Memory B cell (primary cell): ENCODE measurements at regions not wholly inside any gene's neighbourhood (a gene's known extent, or its start where the extent isn't known, plus 50 kb on each side); places are given as distances from the start of the nearest gene placed in this dataset.

Experiments used
- ATAC-seq: fragments of 150-1000 bp; cut with Tn5 transposase; 2 replicates; pipeline ENCODE4 v1.10.0; 2021; ENCODE audit warnings: low read depth, mild to moderate bottlenecking, moderate library complexity
- DNase-seq, 2 donors: peaks; one replicate each; pipeline ENCODE4 v3.0.0; 2022; ENCODE audit warnings: low spot score in 2 of 2
- H3K27ac Mint-ChIP-seq: one replicate; pipeline ENCODE4 v1.8.0; 2022; ENCODE audit warnings: mild to moderate bottlenecking, moderate library complexity, mixed read lengths
- H3K27me3 Mint-ChIP-seq: one replicate; pipeline ENCODE4 v1.8.0; 2022; ENCODE audit warnings: mixed read lengths
- H3K36me3 Mint-ChIP-seq: one replicate; pipeline ENCODE4 v1.8.0; 2022; ENCODE audit warnings: mild to moderate bottlenecking, mixed read lengths
- H3K4me1 Mint-ChIP-seq: one replicate; pipeline ENCODE4 v1.8.0; 2022; ENCODE audit warnings: mixed read lengths
- H3K4me3 Mint-ChIP-seq: one replicate; pipeline ENCODE4 v1.8.0; 2022; ENCODE audit warnings: mild to moderate bottlenecking, moderate library complexity, mixed read lengths
- H3K9me3 Mint-ChIP-seq: one replicate; pipeline ENCODE4 v1.8.0; 2022; ENCODE audit warnings: mixed read lengths

DNA sequence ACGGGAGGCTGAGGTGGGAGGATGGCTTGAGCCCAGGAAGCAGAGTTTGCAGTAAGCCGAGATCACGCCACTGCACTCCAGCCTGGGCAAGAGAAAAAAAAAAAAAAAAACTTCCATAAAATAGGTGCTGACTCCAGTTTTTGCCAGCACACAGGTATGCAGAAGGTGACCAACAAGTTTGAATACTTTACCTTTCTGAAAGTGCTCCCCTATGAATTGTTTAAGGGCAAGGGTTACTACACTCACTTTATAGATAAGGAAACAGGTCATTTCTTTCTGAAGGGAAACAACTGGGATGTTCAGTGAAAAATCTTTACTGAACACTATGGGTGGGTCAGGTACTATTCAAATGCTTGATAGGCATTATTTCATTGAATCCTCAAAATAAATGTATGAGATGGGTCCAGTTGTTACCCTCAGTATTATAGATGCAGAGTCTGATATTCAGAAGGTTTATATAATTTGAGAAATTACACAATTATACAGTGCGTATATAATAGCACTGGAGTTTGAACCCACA lies 538.5 kb downstream of the INSC start:
- no peaks in the 10 kb centered on the region for H3K36me3 Mint-ChIP-seq
- no peak for DNase-seq
- H3K4me1 Mint-ChIP-seq = no peaks in the 10 kb centered on the region
- H3K4me3 Mint-ChIP-seq = no peak overlapping the region
- peaks cover 2% of the 10 kb centered on the region for H3K9me3 Mint-ChIP-seq
- no peak for ATAC-seq
- peaks cover 12% of the 10 kb centered on the region for H3K27me3 Mint-ChIP-seq
- H3K27ac Mint-ChIP-seq = no peak overlapping the region

DNA sequence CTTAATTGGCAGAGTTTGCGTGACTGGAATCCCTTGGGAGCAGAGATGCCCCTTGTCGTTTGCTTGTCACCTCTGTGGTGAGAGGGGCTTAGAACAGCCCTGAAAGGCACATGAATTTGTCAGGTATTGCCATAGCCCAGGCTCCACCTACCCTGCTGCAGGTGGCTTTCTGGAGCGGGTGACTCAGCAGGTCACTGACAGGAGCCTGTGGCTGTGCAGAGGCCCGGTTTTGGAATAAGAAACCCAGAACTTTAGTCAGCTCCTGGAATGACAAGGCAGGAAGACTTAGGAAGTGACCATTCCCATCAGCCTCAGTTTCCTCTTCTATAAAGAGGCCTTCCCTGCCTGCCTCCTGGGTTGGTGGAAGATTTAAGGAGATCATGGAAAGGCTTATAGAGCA lies 539.7 kb downstream of the INSC start:
- no peak for DNase-seq
- Mint-ChIP-seq H3K9me3 (no peaks in the 10 kb centered on the region), H3K36me3 (no peaks in the 10 kb centered on the region), H3K4me3 (no peak overlapping the region), H3K27ac (no peak overlapping the region), H3K27me3 (peaks cover 8% of the 10 kb centered on the region), H3K4me1 (no peaks in the 10 kb centered on the region)
- ATAC-seq = no peak

DNA sequence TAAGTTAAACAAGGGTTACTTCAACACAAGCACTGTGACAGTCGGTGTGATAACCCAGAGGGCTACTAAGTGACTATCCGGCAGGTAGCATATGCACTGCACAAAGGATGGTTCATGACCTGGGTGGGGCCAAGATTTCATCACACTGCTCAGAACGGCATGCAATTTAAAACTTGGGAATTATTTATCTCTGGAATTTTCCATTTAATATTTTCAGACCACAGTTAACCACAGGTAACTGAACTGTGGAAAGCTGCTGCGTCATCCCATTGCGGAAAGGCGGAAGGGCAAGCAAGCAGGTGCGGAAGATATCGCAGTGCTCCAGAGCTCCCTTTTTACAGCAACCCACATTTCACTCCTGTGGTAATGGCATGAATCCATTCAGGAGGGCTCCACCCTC lies 540.8 kb downstream of the INSC start:
- Mint-ChIP-seq H3K27ac (no peak overlapping the region), H3K4me1 (no peaks in the 10 kb centered on the region), H3K36me3 (no peaks in the 10 kb centered on the region), H3K9me3 (no peaks in the 10 kb centered on the region), H3K4me3 (no peak overlapping the region), H3K27me3 (peaks cover 8% of the 10 kb centered on the region)
- DNase-seq (no peak), ATAC-seq (no peak)

DNA sequence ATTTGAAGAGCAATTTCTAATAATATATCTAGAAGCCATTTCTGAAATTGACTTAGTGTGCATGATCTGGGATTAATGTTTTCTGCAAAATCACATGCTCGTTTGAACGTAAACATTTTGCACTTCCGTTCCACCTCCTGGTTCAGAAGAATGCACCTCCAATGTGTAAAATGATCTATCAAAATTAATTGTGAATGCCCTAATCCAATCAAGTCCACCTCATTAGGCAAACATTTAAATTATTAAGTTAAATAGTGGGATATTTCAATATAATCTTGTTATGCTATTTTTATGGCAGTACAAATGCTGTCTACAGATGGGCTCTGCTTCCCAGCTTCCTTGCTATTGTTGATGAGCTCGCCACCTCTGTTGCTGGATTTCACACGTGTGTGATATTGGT lies 542.5 kb downstream of the INSC start:
- DNase-seq = no peak
- peaks cover 4% of the 10 kb centered on the region for H3K27me3 Mint-ChIP-seq
- H3K4me1 Mint-ChIP-seq = no peaks in the 10 kb centered on the region
- no peak overlapping the region for H3K27ac Mint-ChIP-seq
- ATAC-seq = no peak
- no peaks in the 10 kb centered on the region for H3K9me3 Mint-ChIP-seq
- no peaks in the 10 kb centered on the region for H3K36me3 Mint-ChIP-seq
- no peak overlapping the region for H3K4me3 Mint-ChIP-seq

DNA sequence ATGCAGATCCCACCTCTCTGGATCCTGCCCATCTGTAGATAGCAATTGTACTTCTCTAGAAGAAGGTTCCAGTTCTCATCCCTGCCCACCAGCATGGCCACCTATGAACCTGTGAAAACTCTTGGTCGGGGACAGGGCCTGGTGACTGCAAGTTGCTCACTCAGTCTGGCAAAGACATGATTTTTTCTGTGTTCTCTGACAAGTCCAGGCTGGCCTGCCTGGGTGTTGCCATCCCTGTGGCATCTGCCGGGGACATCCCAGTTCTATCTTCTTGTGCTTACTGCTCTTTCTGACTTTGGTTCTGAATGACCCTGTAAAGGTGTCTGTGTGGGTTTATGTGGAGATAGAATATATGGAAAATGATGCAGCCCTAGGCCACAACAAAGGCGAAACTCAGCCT lies 545.8 kb downstream of the INSC start:
- Mint-ChIP-seq H3K9me3 (no peaks in the 10 kb centered on the region), H3K4me3 (no peak overlapping the region), H3K27me3 (peaks cover 7% of the 10 kb centered on the region), H3K36me3 (no peaks in the 10 kb centered on the region), H3K4me1 (no peaks in the 10 kb centered on the region), H3K27ac (no peak overlapping the region)
- DNase-seq = no peak
- no peak for ATAC-seq

DNA sequence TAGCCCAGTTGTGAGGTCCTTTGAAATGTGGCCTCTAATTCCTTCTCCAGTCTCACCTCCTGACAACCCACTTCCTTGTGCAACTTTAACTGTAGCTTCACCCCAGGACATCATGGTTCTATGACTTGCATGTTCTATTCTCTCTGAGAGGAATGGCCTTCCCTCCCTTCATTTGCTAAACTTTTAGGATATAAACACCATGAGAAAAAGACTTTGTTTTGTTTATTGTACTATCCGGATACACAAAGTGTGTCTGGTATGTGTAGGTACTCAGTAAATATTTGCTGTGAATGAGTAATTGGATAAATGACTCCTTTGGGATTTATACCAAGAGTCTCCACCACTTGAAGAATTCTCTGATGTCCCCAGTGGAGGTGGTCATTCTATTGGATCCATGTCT lies 547.6 kb downstream of the INSC start:
- Mint-ChIP-seq H3K36me3 (no peaks in the 10 kb centered on the region), H3K27me3 (peaks cover 7% of the 10 kb centered on the region), H3K27ac (no peak overlapping the region), H3K4me3 (no peak overlapping the region), H3K4me1 (no peaks in the 10 kb centered on the region), H3K9me3 (no peaks in the 10 kb centered on the region)
- ATAC-seq (no peak), DNase-seq (no peak)

DNA sequence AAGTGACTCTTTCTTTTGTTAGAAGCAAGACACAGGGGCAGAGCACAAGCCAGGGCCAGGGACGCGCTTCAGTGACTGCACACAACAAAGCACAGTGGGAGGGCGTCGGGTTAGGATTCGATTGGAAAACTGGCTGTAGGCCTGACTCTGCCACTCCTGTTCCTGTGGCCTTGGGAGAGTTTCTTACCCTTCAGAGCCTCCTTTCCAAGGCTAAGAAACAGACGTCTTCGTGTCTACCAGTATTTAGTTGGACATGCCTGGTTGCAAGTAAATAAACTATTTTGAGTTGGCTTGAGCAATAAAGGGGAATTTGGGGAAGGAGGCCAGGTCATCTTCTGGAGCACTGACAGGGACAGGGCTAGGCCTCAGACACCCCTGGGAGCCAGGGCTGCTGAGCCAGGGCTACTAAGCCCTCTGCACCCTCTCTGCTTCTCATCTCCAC lies 549.1 kb downstream of the INSC start:
- Mint-ChIP-seq H3K27me3 (peaks cover 11% of the 10 kb centered on the region), H3K36me3 (no peaks in the 10 kb centered on the region), H3K9me3 (no peaks in the 10 kb centered on the region), H3K27ac (no peak overlapping the region), H3K4me1 (no peaks in the 10 kb centered on the region), H3K4me3 (no peak overlapping the region)
- DNase-seq (no peak), ATAC-seq (no peak)

DNA sequence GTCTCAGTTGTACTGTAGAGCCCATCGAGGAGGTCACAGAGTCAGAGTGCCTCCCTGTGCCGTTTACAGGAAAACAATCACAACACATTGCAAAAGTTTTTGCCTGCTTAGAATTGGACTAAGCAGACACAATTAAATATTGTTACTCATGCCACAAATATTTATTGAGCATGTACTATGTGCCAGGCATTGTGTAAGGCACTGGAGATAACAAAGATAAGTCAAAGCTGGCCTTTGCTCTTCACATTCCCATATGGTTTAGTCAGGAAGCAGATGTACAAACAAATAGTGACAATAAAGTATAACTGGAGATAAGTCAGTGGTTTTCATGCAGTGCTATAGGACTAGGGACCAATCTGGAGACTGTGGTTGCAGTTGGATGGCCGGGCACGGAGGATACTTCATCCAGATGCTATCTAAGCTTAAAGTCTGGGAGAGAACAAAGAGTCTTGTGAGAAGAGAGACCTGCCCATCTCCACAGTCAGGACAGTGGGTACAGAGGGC lies 550.7 kb downstream of the INSC start:
- ATAC-seq = no peak
- DNase-seq = no peak
- Mint-ChIP-seq H3K4me3 (no peak overlapping the region), H3K27me3 (peaks cover 12% of the 10 kb centered on the region), H3K27ac (no peak overlapping the region), H3K9me3 (peaks cover 1% of the 10 kb centered on the region), H3K4me1 (no peaks in the 10 kb centered on the region), H3K36me3 (no peaks in the 10 kb centered on the region)

DNA sequence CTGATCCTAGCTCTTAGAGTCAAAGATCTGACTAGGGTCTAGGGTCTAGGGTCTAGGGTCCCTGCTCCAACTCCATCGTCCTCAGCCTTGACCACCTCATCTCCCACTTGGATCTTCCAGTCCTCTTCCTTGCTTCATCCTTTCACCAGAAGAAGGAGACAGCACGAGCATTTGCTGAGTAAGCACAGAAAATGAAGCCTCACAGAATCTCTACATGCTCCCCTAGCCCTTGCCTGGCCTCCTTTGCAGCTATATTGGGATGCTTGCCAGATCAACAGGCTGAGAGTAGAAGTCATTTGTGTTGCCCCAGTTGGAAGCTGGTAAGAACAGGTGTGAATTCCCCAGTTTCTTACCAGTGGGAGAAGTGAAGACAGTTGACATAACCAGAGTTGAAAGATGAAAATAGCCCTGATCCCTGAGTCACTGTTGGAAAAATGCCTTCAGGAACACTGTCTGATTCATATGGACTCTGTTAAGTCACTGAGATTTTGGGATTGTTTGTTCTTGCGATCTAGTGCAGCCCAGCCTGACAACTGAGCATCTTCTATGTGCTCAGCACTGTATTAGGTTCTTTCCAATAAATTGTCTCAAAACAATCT lies 552.5 kb downstream of the INSC start:
- H3K4me3 Mint-ChIP-seq = no peak overlapping the region

DNA sequence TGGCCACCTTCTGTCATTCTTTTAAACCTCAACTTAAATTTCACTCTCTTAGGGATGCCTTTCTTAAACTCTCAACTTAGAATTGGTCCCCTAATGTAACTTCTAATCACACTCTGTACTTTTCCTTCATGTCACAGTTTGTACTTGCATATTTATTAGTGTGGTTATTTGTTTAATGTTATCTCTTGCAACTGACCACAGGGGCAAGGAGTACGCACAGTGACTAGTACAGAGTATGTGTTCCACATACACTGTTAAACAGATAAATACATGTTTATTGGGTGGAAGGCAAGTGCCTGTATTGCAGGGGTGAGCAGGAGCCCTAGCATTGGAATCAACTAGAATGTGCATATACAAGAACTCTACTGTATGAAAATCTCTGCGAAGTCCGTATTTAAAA lies 554.0 kb downstream of the INSC start:
- H3K4me1 Mint-ChIP-seq = no peaks in the 10 kb centered on the region
- ATAC-seq = no peak
- no peak overlapping the region for H3K4me3 Mint-ChIP-seq
- peaks cover 1% of the 10 kb centered on the region for H3K9me3 Mint-ChIP-seq
- H3K27ac Mint-ChIP-seq = no peak overlapping the region
- H3K36me3 Mint-ChIP-seq = no peaks in the 10 kb centered on the region
- H3K27me3 Mint-ChIP-seq = peaks cover 8% of the 10 kb centered on the region
- DNase-seq = no peak

More for the DNA sequence above, 552.5 kb downstream of the INSC start:
- no peak overlapping the region for H3K27ac Mint-ChIP-seq
- no peaks in the 10 kb centered on the region for H3K4me1 Mint-ChIP-seq
- H3K36me3 Mint-ChIP-seq = no peaks in the 10 kb centered on the region
- ATAC-seq (no peak), DNase-seq (no peak)
- peaks cover 1% of the 10 kb centered on the region for H3K9me3 Mint-ChIP-seq
- H3K27me3 Mint-ChIP-seq = peaks cover 9% of the 10 kb centered on the region

DNA sequence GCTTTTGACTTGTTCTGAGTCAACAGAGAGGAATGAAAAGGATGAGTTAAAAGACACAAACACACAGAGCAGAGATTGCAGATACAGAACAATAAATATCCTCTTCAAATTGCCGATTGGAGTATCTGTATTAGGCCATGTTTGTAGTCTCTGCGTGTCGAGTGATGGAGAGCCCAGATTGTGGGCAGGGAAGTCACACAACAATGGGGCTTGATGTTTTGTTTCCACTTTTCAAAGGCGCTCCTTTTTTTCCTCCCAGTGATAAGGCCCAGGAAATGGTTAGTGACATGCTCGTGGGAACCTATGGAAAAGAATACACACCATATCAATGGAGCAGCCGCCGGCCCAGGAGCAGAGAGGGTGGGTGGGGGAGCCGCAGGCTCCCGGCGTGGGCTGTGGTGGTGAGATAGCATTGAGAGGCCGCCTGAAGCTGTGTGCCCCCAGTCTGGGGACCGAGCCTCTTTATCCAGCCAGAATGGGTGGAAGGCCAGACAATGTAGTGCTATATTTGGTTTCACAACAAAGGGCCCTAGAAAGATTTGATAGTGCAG lies 555.9 kb downstream of the INSC start:
- no peak overlapping the region for H3K4me3 Mint-ChIP-seq
- no peaks in the 10 kb centered on the region for H3K4me1 Mint-ChIP-seq
- ATAC-seq (no peak), DNase-seq (no peak)
- H3K27ac Mint-ChIP-seq = no peak overlapping the region
- peaks cover 2% of the 10 kb centered on the region for H3K9me3 Mint-ChIP-seq
- no peaks in the 10 kb centered on the region for H3K36me3 Mint-ChIP-seq
- H3K27me3 Mint-ChIP-seq = peaks cover 5% of the 10 kb centered on the region

DNA sequence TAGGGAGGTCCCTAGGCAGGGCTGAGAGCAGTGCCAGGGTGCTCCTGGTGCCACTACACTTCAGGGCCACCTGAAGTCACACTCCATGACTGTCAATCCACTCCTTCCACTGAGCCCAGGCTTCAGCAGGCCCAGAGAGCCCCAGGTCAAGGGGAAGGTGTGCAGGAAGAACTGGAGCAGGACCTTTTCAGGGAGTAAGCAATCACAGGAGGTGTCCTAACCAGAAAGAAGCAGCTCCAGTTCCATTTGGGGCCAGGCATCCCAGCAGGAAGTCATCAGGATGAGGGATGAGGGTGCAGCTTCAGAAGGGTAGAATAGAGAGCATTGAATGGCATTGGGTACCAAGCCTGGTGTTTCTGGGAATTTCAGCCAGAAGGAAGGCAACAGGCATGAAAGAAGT lies 556.5 kb downstream of the INSC start:
- no peak overlapping the region for H3K4me3 Mint-ChIP-seq
- ATAC-seq = no peak
- H3K9me3 Mint-ChIP-seq = peaks cover 6% of the 10 kb centered on the region

DNA sequence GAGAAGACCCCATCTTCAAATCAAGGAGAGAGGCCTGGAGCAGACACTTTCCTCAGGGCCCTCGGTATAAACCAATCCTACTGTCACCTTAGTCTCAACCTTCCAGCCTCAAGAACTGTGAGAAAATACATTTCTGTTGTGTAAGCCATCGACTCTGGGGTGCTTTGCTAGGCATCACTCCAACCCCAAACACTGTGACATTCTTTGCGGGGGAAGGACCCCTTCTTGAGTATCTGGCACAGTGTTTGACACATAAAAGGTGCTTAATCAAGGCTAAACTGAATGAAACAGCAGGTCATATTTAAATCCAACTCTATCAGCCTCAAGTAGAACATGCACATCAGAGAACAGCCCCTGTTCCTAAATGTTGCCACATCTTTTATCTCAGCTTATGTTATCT lies 558.1 kb downstream of the INSC start:
- H3K27ac Mint-ChIP-seq = no peak overlapping the region
- H3K9me3 Mint-ChIP-seq = peaks cover 10% of the 10 kb centered on the region
- ATAC-seq = no peak
- no peak for DNase-seq
- no peak overlapping the region for H3K4me3 Mint-ChIP-seq
- no peaks in the 10 kb centered on the region for H3K4me1 Mint-ChIP-seq
- peaks cover 5% of the 10 kb centered on the region for H3K27me3 Mint-ChIP-seq
- H3K36me3 Mint-ChIP-seq = no peaks in the 10 kb centered on the region

More for the DNA sequence above, 556.5 kb downstream of the INSC start:
- Mint-ChIP-seq H3K4me1 (no peaks in the 10 kb centered on the region), H3K27ac (no peak overlapping the region), H3K36me3 (no peaks in the 10 kb centered on the region), H3K27me3 (peaks cover 5% of the 10 kb centered on the region)
- no peak for DNase-seq

DNA sequence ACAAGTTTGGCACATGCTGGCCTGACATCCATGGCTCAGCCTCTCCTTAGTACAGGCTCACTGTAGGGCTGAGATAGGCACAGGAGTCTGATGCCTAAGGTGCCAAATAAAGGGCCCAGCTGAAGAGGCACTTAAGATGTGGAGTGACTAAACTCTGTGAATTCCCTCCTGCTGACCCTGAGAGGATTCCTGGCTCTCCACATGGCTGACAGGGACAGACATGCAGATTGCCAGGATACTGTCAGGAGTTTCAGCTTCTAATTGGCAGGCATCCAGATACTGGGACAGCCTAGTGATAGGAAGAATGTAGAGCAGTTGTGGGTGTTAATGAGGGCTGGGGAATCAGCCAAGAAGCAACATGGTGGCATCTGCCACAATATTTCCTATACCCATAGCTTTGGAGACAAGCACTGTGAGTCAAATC lies 558.7 kb downstream of the INSC start:
- Mint-ChIP-seq H3K9me3 (peaks cover 10% of the 10 kb centered on the region), H3K4me3 (no peak overlapping the region), H3K27ac (no peak overlapping the region), H3K27me3 (peaks cover 5% of the 10 kb centered on the region), H3K4me1 (no peaks in the 10 kb centered on the region), H3K36me3 (no peaks in the 10 kb centered on the region)
- ATAC-seq (no peak), DNase-seq (no peak)

DNA sequence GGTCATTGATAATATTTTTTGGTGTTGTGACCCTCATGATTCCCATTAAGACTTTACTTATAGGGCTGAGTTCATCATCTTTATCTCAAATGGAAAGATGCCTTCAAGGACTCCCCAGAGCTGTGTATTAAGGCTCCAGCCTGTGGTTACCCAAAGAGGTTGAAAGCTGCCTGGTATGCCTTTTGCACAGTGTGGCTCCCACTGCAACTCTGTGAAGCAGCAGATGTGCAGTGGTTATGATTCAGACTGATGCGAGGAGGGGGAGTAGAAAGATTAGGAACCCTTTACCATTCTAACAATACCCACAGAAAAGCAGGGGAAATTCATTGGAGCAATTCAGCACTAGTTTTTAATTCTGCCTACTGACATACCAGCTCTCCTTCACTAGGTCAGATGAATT lies 560.0 kb downstream of the INSC start:
- no peak overlapping the region for H3K4me3 Mint-ChIP-seq
- H3K9me3 Mint-ChIP-seq = peaks cover 14% of the 10 kb centered on the region
- no peaks in the 10 kb centered on the region for H3K36me3 Mint-ChIP-seq
- ATAC-seq (no peak), DNase-seq (no peak)
- no peak overlapping the region for H3K27ac Mint-ChIP-seq
- no peaks in the 10 kb centered on the region for H3K4me1 Mint-ChIP-seq
- H3K27me3 Mint-ChIP-seq = peaks cover 2% of the 10 kb centered on the region
